Upper lobe of left lung (tissue), 4 donors: ENCODE measurements at regions not wholly inside any gene's neighbourhood (a gene's known extent, or its start where the extent isn't known, plus 50 kb on each side); places are given as distances from the start of the nearest gene placed in this dataset.

Experiments used
- CTCF ChIP-seq, 6 experiments: fragments of 450-650 bp in 4 of 6; fragments of 200-600 bp in 2 of 6; sonication (generic) in 2 of 6; IDR thresholded peaks; one replicate each; pipeline ENCODE4 v1.5.1; 2016 to 2019; ENCODE audit warnings: antibody characterized with exemption in 6 of 6
- EP300 ChIP-seq, 4 donors: sonication (generic); formaldehyde crosslinking; IDR thresholded peaks; one replicate each; pipeline ENCODE4 v1.5.1; 2017; ENCODE audit warnings: antibody characterized with exemption in 4 of 4, control low read depth in 2 of 4

- TF ChIP-seq CTCF (IDR thresholded peaks at IDR 0.05) (no peak), EP300 (IDR thresholded peaks at IDR 0.05) (no peak)
Observed at GRCh38 chr2:7963787-7964186, 718.1 kb upstream of the ID2 start.
